Glomerular endothelial cell (primary cell): ENCODE measurements at regions not wholly inside any gene's neighbourhood (a gene's known extent, or its start where the extent isn't known, plus 50 kb on each side); places are given as distances from the start of the nearest gene placed in this dataset.
"Not testable (repeated sequence)": the region's sequence is repeated elsewhere in the genome, so short reads cannot be mapped to it uniquely, and the experiment has no call there.

Experiments
- DNase-seq: peaks from one replicate; pipeline ENCODE4 v3.0.0-alpha.2; 2011; ENCODE audit warnings: low read depth, low spot score; ENCODE audit errors: extremely low read depth

- no peak for DNase-seq
These were observed 450.9 kb upstream of the NR3C2 start for GRCh38 chr4:148893095-148893494.

- DNase-seq, result no peak
These were observed 441.7 kb upstream of the NR3C2 start for GRCh38 chr4:148883891-148884290.

- DNase-seq, result no peak
These were observed 441.2 kb upstream of the NR3C2 start for GRCh38 chr4:148883435-148883834.

- no peak for DNase-seq
These were observed 439.8 kb upstream of the NR3C2 start for GRCh38 chr4:148881860-148882643.

GRCh38 chr4:148874331-148874730, 432.1 kb upstream of the NR3C2 start:
- no peak for DNase-seq

GRCh38 chr4:148868191-148868590, 426.0 kb upstream of the NR3C2 start:
- DNase-seq, result no peak

- DNase-seq, result no peak
These were observed 424.5 kb upstream of the NR3C2 start for GRCh38 chr4:148866666-148867065.

GRCh38 chr4:148857973-148858534, 415.8 kb upstream of the NR3C2 start:
- DNase-seq, result no peak

GRCh38 chr4:148857239-148857972, 415.2 kb upstream of the NR3C2 start:
- DNase-seq, result no peak

- DNase-seq, result no peak
These were observed 412.0 kb upstream of the NR3C2 start for GRCh38 chr4:148854203-148854602.

GRCh38 chr4:148852092-148852699, 410.0 kb upstream of the NR3C2 start:
- DNase-seq, result no peak

- no peak for DNase-seq
These were observed 408.2 kb upstream of the NR3C2 start for GRCh38 chr4:148850257-148850995.

- no peak for DNase-seq
These were observed 407.4 kb upstream of the NR3C2 start for GRCh38 chr4:148849581-148849980.

- no peak for DNase-seq
These were observed 405.5 kb upstream of the NR3C2 start for GRCh38 chr4:148847544-148848255.

GRCh38 chr4:148845609-148846008, 403.4 kb upstream of the NR3C2 start:
- no peak for DNase-seq

GRCh38 chr4:148843625-148844024, 401.4 kb upstream of the NR3C2 start:
- no peak for DNase-seq

- no peak for DNase-seq
These were observed 400.6 kb upstream of the NR3C2 start for GRCh38 chr4:148842843-148843242.

- not testable (repeated sequence) for DNase-seq
These were observed 395.4 kb upstream of the NR3C2 start for GRCh38 chr4:148837571-148837970.

- DNase-seq, result peak; percentile 61
These were observed 392.8 kb upstream of the NR3C2 start for GRCh38 chr4:148834804-148835631.
